GM13977 (cell line): ENCODE measurements at regions not wholly inside any gene's neighbourhood (a gene's known extent, or its start where the extent isn't known, plus 50 kb on each side); places are given as distances from the start of the nearest gene placed in this dataset.

Source experiments
- DNase-seq: peaks from one replicate; pipeline ENCODE4 v3.0.0; 2012; ENCODE audit warnings: low spot score
- CTCF ChIP-seq: IDR thresholded peaks from 2 replicates; pipeline ENCODE4 v1.5.1; 2012; ENCODE audit warnings: mild to moderate bottlenecking, control low read depth; ENCODE audit not compliant: insufficient read depth; ENCODE audit errors: extremely low read depth, missing control alignments
- in situ Hi-C: fragments of 300-500 bp; cut with MboI; formaldehyde crosslinking; loops from one replicate; pipeline ENCODE4 v1.12.0; 2022; ENCODE audit warnings: low sequenced_read_pairs, low pct_unique_long_range_greater_than_20kb, mixed read lengths, inconsistent platforms; ENCODE audit not compliant: unreplicated experiment

GRCh38 chr5:5638211-5638610 is 215.7 kb downstream of the ICE1 start:
- TF ChIP-seq CTCF: no peak
- DNase-seq: no peak
- in situ Hi-C loops: no loop called here

GRCh38 chr5:5637173-5637572 is 214.7 kb downstream of the ICE1 start:
- no peak for TF ChIP-seq CTCF
- DNase-seq: no peak
- in situ Hi-C loops: no loop called here

- in situ Hi-C loops: no loop called here
- DNase-seq: no peak
- TF ChIP-seq CTCF: no peak
These were observed 212.3 kb downstream of the ICE1 start for GRCh38 chr5:5634817-5635216.

- no peak for TF ChIP-seq CTCF
- in situ Hi-C loops: no loop called here
- no peak for DNase-seq
These were observed 211.1 kb downstream of the ICE1 start for GRCh38 chr5:5633579-5633978.

GRCh38 chr5:5632678-5633077 is 210.2 kb downstream of the ICE1 start:
- TF ChIP-seq CTCF: no peak
- in situ Hi-C loops: no loop called here
- DNase-seq: no peak

- DNase-seq: no peak
- TF ChIP-seq CTCF: no peak
- in situ Hi-C loops: no loop called here
These were observed 207.1 kb downstream of the ICE1 start for GRCh38 chr5:5629607-5629978.
